NCI-H526 (cell line): ENCODE measurements at regions not wholly inside any gene's neighbourhood (a gene's known extent, or its start where the extent isn't known, plus 50 kb on each side); places are given as distances from the start of the nearest gene placed in this dataset.
"Not testable (repeated sequence)": the region's sequence is repeated elsewhere in the genome, so short reads cannot be mapped to it uniquely, and the experiment has no call there.

Source experiments
- DNase-seq, 2 experiments: peaks; one replicate each; lab custom pipeline; 2025; lab: John Stamatoyannopoulos, UW

- no peak for DNase-seq
Observed at GRCh38 chr11:34754171-34754823, 133.4 kb downstream of the EHF start.

- DNase-seq = no peak
Observed at GRCh38 chr11:34750692-34751405, 130.0 kb downstream of the EHF start.

- DNase-seq = no peak
Observed at GRCh38 chr11:34749666-34750659, 129.1 kb downstream of the EHF start.

GRCh38 chr11:34748036-34748435 lies 127.1 kb downstream of the EHF start:
- DNase-seq = no peak

- no peak for DNase-seq
Observed at GRCh38 chr11:34747251-34747650, 126.4 kb downstream of the EHF start.

- no peak for DNase-seq
Observed at GRCh38 chr11:34745195-34745594, 124.3 kb downstream of the EHF start.

GRCh38 chr11:34744511-34744910 lies 123.6 kb downstream of the EHF start:
- DNase-seq = no peak

GRCh38 chr11:34738237-34738636 lies 117.3 kb downstream of the EHF start:
- no peak for DNase-seq

GRCh38 chr11:34732831-34733230 lies 111.9 kb downstream of the EHF start:
- DNase-seq = no peak

- no peak for DNase-seq
Observed at GRCh38 chr11:34731603-34732002, 110.7 kb downstream of the EHF start.

- no peak for DNase-seq
Observed at GRCh38 chr11:34730544-34731295, 109.8 kb downstream of the EHF start.

- DNase-seq = no peak
Observed at GRCh38 chr11:34728609-34729008, 107.7 kb downstream of the EHF start.

- no peak for DNase-seq
Observed at GRCh38 chr11:34727228-34727737, 106.4 kb downstream of the EHF start.

- no peak for DNase-seq
Observed at GRCh38 chr11:34724973-34725372, 104.1 kb downstream of the EHF start.

- no peak for DNase-seq
Observed at GRCh38 chr11:34721646-34722045, 100.8 kb downstream of the EHF start.

- DNase-seq = no peak
Observed at GRCh38 chr11:34719303-34719848, 98.5 kb downstream of the EHF start.

- not testable (repeated sequence) for DNase-seq
Observed at GRCh38 chr11:34713631-34714030, 92.7 kb downstream of the EHF start.
